ENCODE measurements at regions not wholly inside any gene's neighbourhood (a gene's known extent, or its start where the extent isn't known, plus 50 kb on each side); places are given as distances from the start of the nearest gene placed in this dataset.

- TF ChIP-seq CTCF (conservative IDR thresholded peaks at IDR 0.05; ENCODE audit: low read length) (no peak), EZH2phosphoT487 (IDR thresholded peaks at IDR 0.05; ENCODE audit: borderline replicate concordance) (no peak)
- no peaks in the 10 kb centered on the region for H3K36me3 ChIP-seq (ENCODE audit: insufficient read depth, low read length)
- H3K4me3 ChIP-seq (ENCODE audit: low read length, poor library complexity, severe bottlenecking): no peak overlapping the region
- no peaks in the 10 kb centered on the region for H4K20me1 ChIP-seq (ENCODE audit: insufficient read depth, low read length, poor library complexity, severe bottlenecking)
- no peaks in the 10 kb centered on the region for H3F3A ChIP-seq (ENCODE audit: low read depth)
- no peaks in the 10 kb centered on the region for H3K9me3 ChIP-seq (ENCODE audit: insufficient read depth, low read depth, low read length)
- H3K27me3 ChIP-seq (ENCODE audit: insufficient read depth, low read length, poor library complexity, severe bottlenecking): no peaks in the 10 kb centered on the region
- no peak overlapping the region for H2AFZ ChIP-seq (ENCODE audit: low read length)
- H3K9ac ChIP-seq (ENCODE audit: low read depth, low read length, poor library complexity, severe bottlenecking): no peak overlapping the region
- no peaks in the 10 kb centered on the region for H3K79me2 ChIP-seq (ENCODE audit: insufficient read depth, low read length)
- H3K9me2 ChIP-seq (replicated peaks; ENCODE audit: low read depth, low read length): no peaks in the 10 kb centered on the region
- no peaks in the 10 kb centered on the region for H3K4me1 ChIP-seq (ENCODE audit: insufficient read depth, low read length, poor library complexity, severe bottlenecking)
- no peak overlapping the region for H3K4me2 ChIP-seq (ENCODE audit: low read depth, low read length, poor library complexity, severe bottlenecking)
Measured at GRCh38 chr12:93198086-93198485, 179.6 kb upstream of the NUDT4 start.

GRCh38 chr12:93199831-93200236 is 177.9 kb upstream of the NUDT4 start:
- Histone ChIP-seq H3K27me3 (ENCODE audit: insufficient read depth, low read length, poor library complexity, severe bottlenecking) (no peaks in the 10 kb centered on the region), H3K4me1 (ENCODE audit: insufficient read depth, low read length, poor library complexity, severe bottlenecking) (no peaks in the 10 kb centered on the region), H3K36me3 (ENCODE audit: insufficient read depth, low read length) (no peaks in the 10 kb centered on the region), H3K9ac (ENCODE audit: low read depth, low read length, poor library complexity, severe bottlenecking) (no peak overlapping the region), H3K9me3 (ENCODE audit: insufficient read depth, low read depth, low read length) (no peaks in the 10 kb centered on the region), H4K20me1 (ENCODE audit: insufficient read depth, low read length, poor library complexity, severe bottlenecking) (no peaks in the 10 kb centered on the region), H3K4me3 (ENCODE audit: low read length, poor library complexity, severe bottlenecking) (no peak overlapping the region), H2AFZ (ENCODE audit: low read length) (no peak overlapping the region), H3F3A (ENCODE audit: low read depth) (no peaks in the 10 kb centered on the region), H3K79me2 (ENCODE audit: insufficient read depth, low read length) (no peaks in the 10 kb centered on the region), H3K9me2 (replicated peaks; ENCODE audit: low read depth, low read length) (no peaks in the 10 kb centered on the region), H3K4me2 (ENCODE audit: low read depth, low read length, poor library complexity, severe bottlenecking) (no peak overlapping the region)
- TF ChIP-seq CTCF (conservative IDR thresholded peaks at IDR 0.05; ENCODE audit: low read length) (no peak), EZH2phosphoT487 (IDR thresholded peaks at IDR 0.05; ENCODE audit: borderline replicate concordance) (no peak)

- no peaks in the 10 kb centered on the region for H3K9me3 ChIP-seq (ENCODE audit: insufficient read depth, low read depth, low read length)
- H3K9ac ChIP-seq (ENCODE audit: low read depth, low read length, poor library complexity, severe bottlenecking): no peak overlapping the region
- no peaks in the 10 kb centered on the region for H3K9me2 ChIP-seq (replicated peaks; ENCODE audit: low read depth, low read length)
- H4K20me1 ChIP-seq (ENCODE audit: insufficient read depth, low read length, poor library complexity, severe bottlenecking): no peaks in the 10 kb centered on the region
- no peak overlapping the region for H3K4me3 ChIP-seq (ENCODE audit: low read length, poor library complexity, severe bottlenecking)
- H2AFZ ChIP-seq (ENCODE audit: low read length): no peak overlapping the region
- TF ChIP-seq CTCF (conservative IDR thresholded peaks at IDR 0.05; ENCODE audit: low read length) (no peak), EZH2phosphoT487 (IDR thresholded peaks at IDR 0.05; ENCODE audit: borderline replicate concordance) (no peak)
- H3F3A ChIP-seq (ENCODE audit: low read depth): no peaks in the 10 kb centered on the region
- no peaks in the 10 kb centered on the region for H3K27me3 ChIP-seq (ENCODE audit: insufficient read depth, low read length, poor library complexity, severe bottlenecking)
- no peaks in the 10 kb centered on the region for H3K79me2 ChIP-seq (ENCODE audit: insufficient read depth, low read length)
- no peak overlapping the region for H3K4me2 ChIP-seq (ENCODE audit: low read depth, low read length, poor library complexity, severe bottlenecking)
- H3K4me1 ChIP-seq (ENCODE audit: insufficient read depth, low read length, poor library complexity, severe bottlenecking): no peaks in the 10 kb centered on the region
- no peaks in the 10 kb centered on the region for H3K36me3 ChIP-seq (ENCODE audit: insufficient read depth, low read length)
Measured at GRCh38 chr12:93200291-93200917, 177.3 kb upstream of the NUDT4 start.
